GM19043 (cell line): ENCODE measurements at regions not wholly inside any gene's neighbourhood (a gene's known extent, or its start where the extent isn't known, plus 50 kb on each side); places are given as distances from the start of the nearest gene placed in this dataset.
"Not testable (repeated sequence)": the region's sequence is repeated elsewhere in the genome, so short reads cannot be mapped to it uniquely, and the experiment has no call there.

ENCODE experiments used
- ATAC-seq: cut with Tn5 transposase; IDR thresholded peaks from one replicate; pipeline ENCODE4 v1.9.1; 2021; ENCODE audit warnings: low read depth; ENCODE audit not compliant: unreplicated experiment

DNA sequence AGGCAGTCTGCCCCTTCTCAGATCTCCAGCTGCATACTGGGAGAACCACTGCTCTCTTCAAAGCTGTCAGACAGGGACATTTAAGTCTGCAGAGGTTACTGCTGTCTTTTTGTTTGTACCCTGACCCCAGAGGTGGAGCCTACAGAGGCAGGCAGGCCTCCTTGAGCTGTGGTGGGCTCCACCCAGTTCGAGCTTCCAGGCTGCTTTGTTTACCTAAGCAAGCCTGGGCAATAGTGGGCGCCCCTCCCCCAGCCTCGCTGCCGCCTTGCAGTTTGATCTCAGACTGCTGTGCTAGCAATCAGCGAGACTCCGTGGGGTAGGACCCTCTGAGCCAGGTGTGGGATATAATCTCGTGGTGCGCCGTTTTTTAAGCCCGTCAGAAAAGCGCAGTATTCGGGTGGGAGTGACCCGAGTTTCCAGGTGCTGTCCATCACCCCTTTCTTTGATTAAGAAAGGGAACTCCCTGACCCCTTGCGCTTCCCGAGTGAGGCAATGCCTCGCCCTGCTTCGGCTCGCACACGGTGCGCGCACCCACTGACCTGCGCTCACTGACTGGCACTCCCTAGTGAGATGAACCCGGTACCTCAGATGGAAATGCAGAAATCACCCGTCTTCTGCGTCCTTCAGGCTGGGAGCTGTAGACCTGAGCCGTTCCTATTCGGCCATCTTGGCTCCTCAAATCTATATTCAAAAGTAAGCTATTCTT is 224.4 kb downstream of the ZNF326 start:
- ATAC-seq = not testable (repeated sequence)

GRCh38 chr1:90210633-90211491 is 216.0 kb downstream of the ZNF326 start:
- ATAC-seq = no peak

DNA sequence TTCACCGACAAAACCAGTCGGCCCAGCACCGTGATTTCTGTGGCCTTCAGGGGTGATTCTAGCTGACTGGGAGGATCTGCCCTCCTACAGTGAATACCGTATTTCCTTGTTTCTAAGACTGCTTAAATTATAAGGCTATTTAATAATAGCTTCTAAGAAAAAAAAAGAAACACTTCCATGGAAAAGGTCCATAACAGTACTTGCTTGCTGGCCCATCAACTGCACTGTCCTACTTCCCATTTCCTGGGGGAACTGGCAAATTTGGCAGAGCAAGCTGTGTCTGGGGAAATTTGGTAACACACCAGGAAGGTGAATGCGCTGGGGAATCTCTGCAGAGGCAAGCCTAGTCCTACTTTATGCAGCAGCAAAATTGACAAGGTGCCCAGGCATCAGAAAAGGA is 214.0 kb downstream of the ZNF326 start:
- ATAC-seq = no peak

GRCh38 chr1:90206260-90206659 is 211.3 kb downstream of the ZNF326 start:
- no peak for ATAC-seq

GRCh38 chr1:90204780-90205179 is 209.9 kb downstream of the ZNF326 start:
- ATAC-seq = no peak

DNA sequence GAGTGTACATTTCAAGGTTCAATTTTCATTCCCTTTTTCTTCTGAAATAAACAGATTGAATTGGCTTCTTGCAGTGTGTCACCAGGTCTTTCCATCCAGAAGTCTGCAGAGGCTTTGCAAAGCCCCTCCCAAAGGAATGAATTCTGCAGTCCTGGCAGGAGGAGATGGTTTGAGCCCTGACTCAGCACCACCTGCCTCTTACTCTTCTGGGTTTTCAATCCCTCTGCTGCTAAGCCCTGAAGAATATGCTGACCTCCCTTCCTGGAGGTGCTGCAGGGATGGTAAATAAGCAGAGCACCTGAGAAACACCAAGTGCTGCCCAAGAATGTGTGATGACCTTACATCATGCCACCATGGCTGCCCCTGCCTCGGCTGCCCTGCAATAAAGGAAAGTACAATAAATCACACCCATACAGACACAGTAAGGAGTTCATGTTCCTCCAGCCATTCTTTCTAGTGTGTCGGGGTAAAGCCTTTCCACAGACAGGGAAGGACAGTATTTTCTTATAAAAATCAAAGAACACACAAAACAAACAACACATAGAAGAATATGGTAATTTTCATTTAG is 209.2 kb downstream of the ZNF326 start:
- no peak for ATAC-seq

DNA sequence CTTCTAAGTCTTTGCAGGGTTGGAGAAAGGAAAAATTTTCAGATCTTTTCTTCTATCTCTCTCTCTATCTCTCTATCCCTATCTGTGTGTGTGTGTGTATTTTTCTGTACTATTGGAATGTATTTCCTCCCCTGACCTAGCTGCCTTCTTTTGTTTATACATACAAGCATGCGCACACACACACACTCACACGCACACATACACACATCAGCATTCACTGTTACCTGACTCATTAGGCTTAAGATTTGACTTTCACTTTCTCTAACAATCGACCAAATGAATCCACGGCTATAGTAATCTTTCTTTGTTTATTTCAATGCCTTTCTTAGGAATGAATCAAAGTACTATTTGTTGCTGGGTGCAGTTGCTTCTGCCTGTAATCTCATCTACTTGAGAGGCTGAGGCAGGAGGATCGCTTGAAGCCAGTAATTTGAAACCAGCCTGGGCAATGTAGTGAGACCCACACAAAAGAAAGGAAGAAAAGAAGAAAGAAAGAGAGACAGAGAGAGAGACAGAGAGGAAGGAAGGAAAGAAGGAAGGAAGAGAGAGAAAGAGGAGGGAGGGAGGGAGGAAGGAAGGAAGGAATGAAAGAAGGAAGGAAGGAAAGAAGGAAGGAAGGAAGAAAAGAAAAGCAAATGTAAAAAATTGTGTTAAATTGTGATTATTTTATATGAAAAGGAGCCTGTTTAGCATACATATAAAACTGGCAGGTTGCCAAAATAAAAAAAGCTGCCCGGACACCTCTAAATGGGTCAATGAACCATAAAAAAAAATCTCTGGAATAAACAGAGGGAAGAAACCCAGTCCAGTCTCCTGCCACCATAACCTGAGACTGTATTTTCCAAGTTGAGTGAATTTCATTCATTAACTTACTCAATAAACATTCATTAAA is 206.8 kb downstream of the ZNF326 start:
- ATAC-seq = no peak

DNA sequence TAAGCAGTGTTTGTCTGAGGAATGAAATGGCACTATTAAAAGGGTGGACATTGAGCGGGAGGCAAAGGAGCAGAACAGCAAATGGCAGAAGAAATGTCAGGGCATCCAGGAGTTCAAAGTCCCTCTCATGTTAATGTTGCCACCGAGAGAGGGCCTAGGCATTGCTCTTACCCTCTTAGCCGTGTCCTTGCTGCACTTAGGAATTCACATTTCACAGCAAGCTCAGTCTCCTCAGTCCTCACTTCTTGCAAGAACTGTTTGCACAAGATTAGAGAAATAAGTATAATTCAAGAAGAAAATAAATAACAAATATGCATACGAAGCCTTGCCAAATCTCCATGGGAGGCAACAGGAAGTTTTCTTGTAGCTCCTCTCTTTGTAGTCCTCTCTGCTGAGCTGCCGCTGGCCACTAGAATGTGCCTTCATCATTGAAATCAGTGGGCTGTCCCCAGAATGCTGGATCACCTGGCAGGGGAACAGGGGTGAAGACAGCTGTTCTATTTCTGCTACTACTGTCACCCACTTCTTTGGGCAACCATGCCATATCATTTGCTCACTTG is 205.8 kb downstream of the ZNF326 start:
- ATAC-seq = no peak

GRCh38 chr1:90198616-90199332 is 203.9 kb downstream of the ZNF326 start:
- no peak for ATAC-seq

DNA sequence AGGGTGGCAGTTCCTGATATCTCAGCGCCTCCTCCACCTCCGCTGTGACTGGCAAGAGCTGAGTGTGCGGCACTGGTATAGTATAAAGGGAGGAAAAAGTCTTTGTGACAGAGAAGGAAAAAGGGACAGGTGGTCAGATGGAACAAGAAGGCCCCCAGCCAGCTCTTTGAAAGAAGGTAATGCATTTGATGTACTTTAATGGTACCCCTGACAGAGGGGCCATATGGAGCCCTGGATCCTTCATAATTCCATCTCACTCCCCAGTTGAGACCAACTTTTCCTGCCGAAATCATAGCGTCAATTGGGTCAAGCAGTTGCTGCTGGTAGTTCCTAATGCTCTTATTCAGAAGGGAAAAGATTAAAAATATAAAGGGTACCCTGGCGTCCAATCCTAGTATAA is 198.2 kb downstream of the ZNF326 start:
- no peak for ATAC-seq

GRCh38 chr1:90192408-90192807 is 197.5 kb downstream of the ZNF326 start:
- no peak for ATAC-seq

DNA sequence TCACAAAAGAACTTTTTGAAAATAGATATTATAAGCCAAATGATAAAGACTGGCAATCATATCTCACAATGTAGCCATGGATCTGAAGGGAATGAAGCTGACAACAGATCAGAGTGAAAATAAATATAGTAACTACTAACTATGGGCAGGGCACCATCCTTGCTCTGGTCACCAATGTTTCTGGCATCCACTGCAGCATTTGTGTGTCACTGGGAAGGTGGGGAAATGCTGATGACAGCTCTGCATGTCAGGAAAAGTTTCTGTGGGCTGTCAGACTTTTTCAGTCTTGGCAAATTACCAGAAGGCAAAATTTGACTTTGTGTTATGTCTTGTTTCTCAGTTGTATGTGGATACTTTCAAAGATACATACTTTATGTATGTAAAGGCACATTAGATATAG is 195.6 kb downstream of the ZNF326 start:
- ATAC-seq = no peak

- ATAC-seq = no peak
Measured at GRCh38 chr1:90189889-90190288, 195.0 kb downstream of the ZNF326 start.

DNA sequence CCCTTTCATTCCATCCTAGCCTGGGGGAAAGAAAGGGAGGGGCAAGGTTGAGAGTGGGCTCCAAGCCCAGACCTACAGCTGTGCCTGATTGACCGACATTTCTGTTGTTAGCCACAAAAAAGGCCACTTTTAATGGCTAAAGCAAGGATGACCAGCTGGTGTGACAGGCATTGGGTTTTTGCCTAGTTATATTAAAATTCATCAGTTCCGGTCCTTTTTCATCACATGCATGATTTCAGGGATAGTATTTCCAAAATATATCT is 192.3 kb downstream of the ZNF326 start:
- ATAC-seq = no peak

- ATAC-seq = no peak
Measured at GRCh38 chr1:90186506-90187322, 191.8 kb downstream of the ZNF326 start.

GRCh38 chr1:90176530-90176929 is 181.6 kb downstream of the ZNF326 start:
- no peak for ATAC-seq

GRCh38 chr1:90175490-90176167 is 180.7 kb downstream of the ZNF326 start:
- no peak for ATAC-seq

- no peak for ATAC-seq
Measured at GRCh38 chr1:90174246-90174645, 179.3 kb downstream of the ZNF326 start.

DNA sequence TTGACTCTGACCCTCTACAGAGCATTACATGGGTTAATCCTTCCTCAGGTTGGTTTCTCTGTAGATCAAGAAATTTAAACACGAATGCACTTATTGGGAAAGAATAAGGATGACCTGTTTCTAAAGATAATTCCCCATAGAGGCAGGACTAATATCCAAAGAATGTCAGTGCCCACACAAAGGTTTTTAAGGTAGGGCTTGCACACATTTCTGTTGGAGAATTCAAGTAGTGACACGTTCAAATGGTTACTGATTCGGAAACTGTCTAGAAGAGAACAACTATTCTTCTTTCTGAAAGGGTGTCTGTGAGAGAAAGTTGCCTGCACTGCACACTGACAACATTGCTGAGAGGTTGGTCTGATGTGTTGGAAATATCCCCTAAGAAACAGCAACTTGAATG is 167.3 kb downstream of the ZNF326 start:
- no peak for ATAC-seq
